Ecto neural progenitor cell (in vitro differentiated cells): ENCODE measurements at regions not wholly inside any gene's neighbourhood (a gene's known extent, or its start where the extent isn't known, plus 50 kb on each side); places are given as distances from the start of the nearest gene placed in this dataset.

Source experiments
- DNase-seq: peaks from one replicate; pipeline ENCODE4 v3.0.0-alpha.2; 2018; ENCODE audit warnings: low spot score

GRCh38 chr9:16025627-16026026 lies 472.8 kb downstream of the CCDC171 start:
- no peak for DNase-seq

- no peak for DNase-seq
These were observed 474.0 kb downstream of the CCDC171 start for GRCh38 chr9:16026886-16027285.

GRCh38 chr9:16028548-16028947 lies 475.7 kb downstream of the CCDC171 start:
- no peak for DNase-seq

GRCh38 chr9:16029046-16029615 lies 476.3 kb downstream of the CCDC171 start:
- no peak for DNase-seq

GRCh38 chr9:16029796-16030363 lies 477.0 kb downstream of the CCDC171 start:
- DNase-seq: no peak

GRCh38 chr9:16030528-16031185 lies 477.8 kb downstream of the CCDC171 start:
- DNase-seq: no peak

GRCh38 chr9:16031486-16031885 lies 478.6 kb downstream of the CCDC171 start:
- no peak for DNase-seq

- no peak for DNase-seq
These were observed 479.1 kb downstream of the CCDC171 start for GRCh38 chr9:16031971-16032370.

GRCh38 chr9:16032799-16033198 lies 480.0 kb downstream of the CCDC171 start:
- DNase-seq: no peak

GRCh38 chr9:16033253-16033652 lies 480.4 kb downstream of the CCDC171 start:
- DNase-seq: no peak

GRCh38 chr9:16033921-16034691 lies 481.3 kb downstream of the CCDC171 start:
- DNase-seq: no peak

- DNase-seq: no peak
These were observed 486.6 kb downstream of the CCDC171 start for GRCh38 chr9:16039218-16039987.

GRCh38 chr9:16039988-16040761 lies 487.3 kb downstream of the CCDC171 start:
- DNase-seq: peak; percentile 76

GRCh38 chr9:16043756-16044578 lies 491.1 kb downstream of the CCDC171 start:
- no peak for DNase-seq

GRCh38 chr9:16044579-16044881 lies 491.7 kb downstream of the CCDC171 start:
- no peak for DNase-seq

GRCh38 chr9:16045651-16046280 lies 492.9 kb downstream of the CCDC171 start:
- no peak for DNase-seq

GRCh38 chr9:16046713-16047112 lies 493.9 kb downstream of the CCDC171 start:
- no peak for DNase-seq

- DNase-seq: no peak
These were observed 495.3 kb downstream of the CCDC171 start for GRCh38 chr9:16048129-16048528.

GRCh38 chr9:16052146-16052545 lies 499.3 kb downstream of the CCDC171 start:
- no peak for DNase-seq
